HEK293T (cell line): ENCODE measurements at regions not wholly inside any gene's neighbourhood (a gene's known extent, or its start where the extent isn't known, plus 50 kb on each side); places are given as distances from the start of the nearest gene placed in this dataset.

Source experiments
- CTCF ChIA-PET: fragments of 350-600 bp; formaldehyde crosslinking; extraction: SDS; loops from one replicate; lab custom pipeline; 2021; ENCODE audit warnings: antibody characterized with exemption, inconsistent platforms; lab: Yijun Ruan, JAX
- POLR2A ChIA-PET: fragments of 350-600 bp; formaldehyde crosslinking; extraction: SDS; loops from one replicate; lab custom pipeline; 2020; ENCODE audit warnings: antibody characterized with exemption, inconsistent platforms; lab: Yijun Ruan, JAX
- DNase-seq: peaks from one replicate; pipeline ENCODE4 v3.0.0; 2012; ENCODE audit warnings: mixed read lengths; ENCODE audit errors: extremely low spot score
- ARNT ChIP-seq: fragments of 450-650 bp; IDR thresholded peaks from 2 replicates; pipeline ENCODE4 v1.6.1; 2017; ENCODE audit warnings: mild to moderate bottlenecking
- BHLHE40 ChIP-seq: fragments of 450-650 bp; IDR thresholded peaks from 2 replicates; pipeline ENCODE4 v1.6.1; 2016; ENCODE audit warnings: mild to moderate bottlenecking, moderate library complexity, borderline replicate concordance
- CTBP1 ChIP-seq: fragments of 450-650 bp; IDR thresholded peaks from 2 replicates; pipeline ENCODE4 v1.6.1; 2016; ENCODE audit warnings: borderline replicate concordance
- ELF4 ChIP-seq: fragments of 450-650 bp; IDR thresholded peaks from 2 replicates; pipeline ENCODE4 v1.6.1; 2017; ENCODE audit warnings: antibody characterized with exemption
- FOXA1 ChIP-seq: fragments of 450-650 bp; IDR thresholded peaks from 2 replicates; pipeline ENCODE4 v1.6.1; 2016; ENCODE audit warnings: mild to moderate bottlenecking
- FOXK2 ChIP-seq: fragments of 450-650 bp; IDR thresholded peaks from 2 replicates; pipeline ENCODE4 v1.6.1; 2016; ENCODE audit warnings: mild to moderate bottlenecking
- FOXM1 ChIP-seq: fragments of 450-650 bp; IDR thresholded peaks from 2 replicates; pipeline ENCODE4 v1.6.1; 2017; ENCODE audit warnings: mild to moderate bottlenecking, borderline replicate concordance
- HDGF ChIP-seq: fragments of 450-650 bp; IDR thresholded peaks from 2 replicates; pipeline ENCODE4 v1.6.1; 2017; ENCODE audit warnings: antibody characterized with exemption, borderline replicate concordance
- L3MBTL2 ChIP-seq: fragments of 450-650 bp; conservative IDR thresholded peaks from 2 replicates; pipeline ENCODE4 v1.6.1; 2016; ENCODE audit warnings: mild to moderate bottlenecking
- LEF1 ChIP-seq: fragments of 450-650 bp; IDR thresholded peaks from 2 replicates; pipeline ENCODE4 v1.6.1; 2017; ENCODE audit warnings: mild to moderate bottlenecking, borderline replicate concordance
- NFRKB ChIP-seq: fragments of 450-650 bp; IDR thresholded peaks from 2 replicates; pipeline ENCODE4 v1.6.1; 2016; ENCODE audit warnings: mild to moderate bottlenecking, moderate library complexity
- PKNOX1 ChIP-seq: fragments of 450-650 bp; IDR thresholded peaks from 2 replicates; pipeline ENCODE4 v1.6.1; 2016
- SP1 ChIP-seq: fragments of 450-650 bp; IDR thresholded peaks from 2 replicates; pipeline ENCODE4 v1.6.1; 2017
- SUZ12 ChIP-seq: fragments of 450-650 bp; IDR thresholded peaks from 2 replicates; pipeline ENCODE4 v1.6.1; 2016; ENCODE audit warnings: mild to moderate bottlenecking
- TARDBP ChIP-seq: fragments of 450-650 bp; IDR thresholded peaks from 2 replicates; pipeline ENCODE4 v1.6.1; 2016
- ZNF384 ChIP-seq: fragments of 450-650 bp; IDR thresholded peaks from 2 replicates; pipeline ENCODE4 v1.6.1; 2016

GRCh38 chr14:95034788-95035187, 122.5 kb downstream of the DICER1 start:
- POLR2A ChIA-PET = no interaction called here
- DNase-seq = no peak
- CTCF ChIA-PET = no interaction called here
- no peak for TF ChIP-seq L3MBTL2
- no peak for TF ChIP-seq ARNT
- TF ChIP-seq PKNOX1 = no peak
- TF ChIP-seq SP1 = no peak
- TF ChIP-seq FOXM1 = no peak
- TF ChIP-seq FOXK2 = no peak
- no peak for TF ChIP-seq HDGF
- no peak for TF ChIP-seq TARDBP
- TF ChIP-seq BHLHE40 = no peak
- no peak for TF ChIP-seq LEF1
- TF ChIP-seq ZNF384 = no peak
- TF ChIP-seq NFRKB = no peak
- TF ChIP-seq CTBP1 = no peak
- TF ChIP-seq FOXA1 = no peak
- TF ChIP-seq ELF4 = no peak

- no peak for DNase-seq
- POLR2A ChIA-PET = no interaction called here
- CTCF ChIA-PET = no interaction called here
- TF ChIP-seq SP1 (no peak), HDGF (no peak), ELF4 (no peak), CTBP1 (no peak), FOXA1 (no peak), ZNF384 (no peak), L3MBTL2 (no peak), LEF1 (no peak)
Measured at GRCh38 chr14:95033682-95034632, 123.4 kb downstream of the DICER1 start.

GRCh38 chr14:95033031-95033430, 124.3 kb downstream of the DICER1 start:
- no peak for DNase-seq
- ChIA-PET POLR2A (no interaction called here), CTCF (no interaction called here)
- no peak for TF ChIP-seq PKNOX1
- TF ChIP-seq LEF1 = no peak
- TF ChIP-seq SP1 = no peak
- no peak for TF ChIP-seq ARNT
- no peak for TF ChIP-seq HDGF
- no peak for TF ChIP-seq BHLHE40
- TF ChIP-seq ZNF384 = no peak
- no peak for TF ChIP-seq FOXA1
- TF ChIP-seq L3MBTL2 = no peak
- no peak for TF ChIP-seq TARDBP
- no peak for TF ChIP-seq FOXM1
- no peak for TF ChIP-seq ELF4
- TF ChIP-seq NFRKB = no peak
- no peak for TF ChIP-seq CTBP1
- TF ChIP-seq FOXK2 = no peak

- TF ChIP-seq NFRKB = no peak
- TF ChIP-seq HDGF = no peak
- no peak for TF ChIP-seq SUZ12
- ChIA-PET POLR2A (no interaction called here), CTCF (no interaction called here)
- DNase-seq = no peak
Measured at GRCh38 chr14:95026851-95027463, 130.4 kb downstream of the DICER1 start.

GRCh38 chr14:95025941-95026340, 131.4 kb downstream of the DICER1 start:
- ChIA-PET POLR2A (no interaction called here), CTCF (no interaction called here)
- DNase-seq = no peak
- TF ChIP-seq NFRKB (no peak), ELF4 (no peak), ZNF384 (no peak), HDGF (no peak), BHLHE40 (no peak), CTBP1 (no peak), LEF1 (no peak)

- no peak for DNase-seq
- CTCF ChIA-PET = no interaction called here
- POLR2A ChIA-PET = no interaction called here
Measured at GRCh38 chr14:95025218-95025617, 132.1 kb downstream of the DICER1 start.

GRCh38 chr14:95024380-95024779, 132.9 kb downstream of the DICER1 start:
- ChIA-PET POLR2A (no interaction called here), CTCF (interaction anchor here (1.2 kb wide), 1 partner anchor 19 kb away, joined by 4 read pairs; no protein-coding TSS in a partner anchor)
- TF ChIP-seq BHLHE40 = no peak
- TF ChIP-seq HDGF = no peak
- no peak for TF ChIP-seq PKNOX1
- no peak for TF ChIP-seq ZNF384
- TF ChIP-seq NFRKB = no peak
- no peak for TF ChIP-seq FOXK2
- TF ChIP-seq FOXM1 = no peak
- no peak for TF ChIP-seq CTBP1
- TF ChIP-seq ELF4 = no peak
- TF ChIP-seq TARDBP = no peak
- TF ChIP-seq L3MBTL2 = no peak
- TF ChIP-seq ARNT = no peak
- DNase-seq = no peak

More at GRCh38 chr14:95025218-95025617, 132.1 kb downstream of the DICER1 start:
- TF ChIP-seq CTBP1 = no peak
